CD4-positive, alpha-beta T cell (primary cell): ENCODE measurements at regions not wholly inside any gene's neighbourhood (a gene's known extent, or its start where the extent isn't known, plus 50 kb on each side); places are given as distances from the start of the nearest gene placed in this dataset.

Experiments
- ATAC-seq: fragments of 200-7000 bp; cut with Tn5 transposase; one replicate; pipeline ENCODE4 v1.10.0; 2022; ENCODE audit warnings: mild to moderate bottlenecking; ENCODE audit not compliant: poor library complexity
- CTCF ChIA-PET: fragments of 350-600 bp; sonication (Branson Sonifier 250); formaldehyde crosslinking; loops from one replicate; lab custom pipeline; 2021; ENCODE audit warnings: antibody characterized with exemption, inconsistent platforms; lab: Charles Lee
- POLR2A ChIA-PET: fragments of 350-600 bp; sonication (Branson Sonifier 250); formaldehyde crosslinking; loops from one replicate; lab custom pipeline; 2021; ENCODE audit warnings: antibody characterized with exemption, inconsistent platforms; lab: Charles Lee
- DNase-seq, 14 experiments: peaks; one replicate each; pipeline ENCODE4 v3.0.0-alpha.2; 2013 to 2020; ENCODE audit warnings: mixed read lengths in 2 of 14
- H3K27ac ChIP-seq, 2 donors: one replicate each; pipeline versions ENCODE4 v1.5.1 to v1.7.0; 2013; ENCODE audit warnings: low read length in 2 of 2, low read depth in 1 of 2, mild to moderate bottlenecking in 1 of 2
- H3K27me3 ChIP-seq, 2 experiments: 1 replicate in 1 of 2; 2 replicates in 1 of 2; pipeline versions ENCODE4 v1.6.1 to v1.7.0; 2013; ENCODE audit warnings: low read length in 2 of 2, control low read depth in 1 of 2, mild to moderate bottlenecking in 1 of 2, moderate library complexity in 1 of 2; ENCODE audit not compliant: insufficient read depth in 2 of 2, control insufficient read depth in 1 of 2
- H3K36me3 ChIP-seq: one replicate; pipeline ENCODE4 v1.6.1; 2013; ENCODE audit warnings: low read length, control low read depth; ENCODE audit not compliant: insufficient read depth
- H3K4me1 ChIP-seq: one replicate; pipeline ENCODE4 v1.6.1; 2013; ENCODE audit warnings: low read length, control low read depth; ENCODE audit not compliant: insufficient read depth
- H3K4me3 ChIP-seq: one replicate; pipeline ENCODE4 v1.5.1; 2013; ENCODE audit warnings: mild to moderate bottlenecking, low read length, moderate library complexity
- H3K9me3 ChIP-seq, 2 experiments: 1 replicate in 1 of 2; 2 replicates in 1 of 2; pipeline versions ENCODE4 v1.6.1 to v1.7.0; 2013; ENCODE audit warnings: low read length in 2 of 2, mild to moderate bottlenecking in 2 of 2, control low read depth in 1 of 2, moderate library complexity in 1 of 2; ENCODE audit not compliant: control insufficient read depth in 1 of 2, insufficient read depth in 1 of 2
- H3K27ac Mint-ChIP-seq: one replicate; pipeline ENCODE4 v1.8.0; 2020; ENCODE audit warnings: mixed read lengths
- H3K27me3 Mint-ChIP-seq: one replicate; pipeline ENCODE4 v1.8.0; 2021; ENCODE audit warnings: mixed read lengths
- H3K36me3 Mint-ChIP-seq: one replicate; pipeline ENCODE4 v1.8.0; 2021; ENCODE audit warnings: low read depth, mixed read lengths
- H3K4me1 Mint-ChIP-seq: one replicate; pipeline ENCODE4 v1.8.0; 2021; ENCODE audit warnings: low read depth, mixed read lengths
- H3K4me3 Mint-ChIP-seq: one replicate; pipeline ENCODE4 v1.8.0; 2020; ENCODE audit warnings: mild to moderate bottlenecking, mixed read lengths
- H3K9me3 Mint-ChIP-seq: one replicate; pipeline ENCODE4 v1.8.0; 2020; ENCODE audit warnings: mixed read lengths
- CTCF ChIP-seq: fragments of 200-600 bp; IDR thresholded peaks from one replicate; pipeline ENCODE4 v1.8.0; 2022; ENCODE audit warnings: antibody characterized with exemption, mild to moderate bottlenecking
- intact Hi-C, 2 experiments: fragments of 100-400 bp; cut with DNase I in 1 of 2; cut with micrococcal nuclease in 1 of 2; formaldehyde crosslinking; loops; one replicate each; pipeline versions ENCODE4 v1.15.1 to v1.9.0; 2023 to 2025; cut with DNase I, micrococcal nuclease

- TF ChIP-seq CTCF: peak; percentile 79
- no peaks in the 10 kb centered on the region for H3K36me3 ChIP-seq
- H3K27me3 ChIP-seq: peaks cover 0 to 6% of the 10 kb centered on the region in 2 experiments
- Mint-ChIP-seq H3K27ac (no peak overlapping the region), H3K9me3 (no peaks in the 10 kb centered on the region), H3K36me3 (no peaks in the 10 kb centered on the region), H3K4me3 (no peak overlapping the region), H3K27me3 (peaks cover 3% of the 10 kb centered on the region), H3K4me1 (no peaks in the 10 kb centered on the region)
- intact Hi-C loops: no loop called here
- no peak overlapping the region for H3K27ac ChIP-seq
- CTCF ChIA-PET: no interaction called here
- H3K9me3 ChIP-seq: no peaks in the 10 kb centered on the region
- H3K4me3 ChIP-seq: no peak overlapping the region
- POLR2A ChIA-PET: no interaction called here
- peak in 3 of 14 experiments; percentile 41 to 52 (median 49) for DNase-seq
- H3K4me1 ChIP-seq: no peaks in the 10 kb centered on the region
- ATAC-seq: no peak
Observed at GRCh38 chr6:168865-169455, 123.3 kb upstream of the DUSP22 start.

- Mint-ChIP-seq H3K27ac (no peak overlapping the region), H3K27me3 (peaks cover 3% of the 10 kb centered on the region), H3K36me3 (no peaks in the 10 kb centered on the region), H3K4me1 (no peaks in the 10 kb centered on the region), H3K9me3 (no peaks in the 10 kb centered on the region), H3K4me3 (no peak overlapping the region)
- DNase-seq (no peak), ATAC-seq (no peak)
- H3K4me3 ChIP-seq: no peak overlapping the region
- no peaks in the 10 kb centered on the region for H3K36me3 ChIP-seq
- ChIA-PET POLR2A (no interaction called here), CTCF (no interaction called here)
- H3K27me3 ChIP-seq: peaks cover 0 to 6% of the 10 kb centered on the region in 2 experiments
- no peaks in the 10 kb centered on the region for H3K4me1 ChIP-seq
- intact Hi-C loops: no loop called here
- no peak for TF ChIP-seq CTCF
- H3K9me3 ChIP-seq: no peaks in the 10 kb centered on the region
- no peak overlapping the region for H3K27ac ChIP-seq
Observed at GRCh38 chr6:174036-174435, 118.3 kb upstream of the DUSP22 start.

GRCh38 chr6:175680-176079 lies 116.6 kb upstream of the DUSP22 start:
- Histone ChIP-seq H3K4me1 (peaks cover 3% of the 10 kb centered on the region), H3K36me3 (no peaks in the 10 kb centered on the region), H3K27me3 (no peaks in the 10 kb centered on the region), H3K9me3 (peaks cover 0 to 9% of the 10 kb centered on the region in 2 experiments), H3K4me3 (no peak overlapping the region), H3K27ac (no peak overlapping the region)
- ATAC-seq (no peak), DNase-seq (no peak)
- H3K27me3 Mint-ChIP-seq: no peaks in the 10 kb centered on the region
- H3K4me1 Mint-ChIP-seq: peaks cover 6% of the 10 kb centered on the region
- no peak for TF ChIP-seq CTCF
- intact Hi-C loops: no loop called here
- H3K27ac Mint-ChIP-seq: no peak overlapping the region
- no peaks in the 10 kb centered on the region for H3K9me3 Mint-ChIP-seq
- ChIA-PET CTCF (no interaction called here), POLR2A (no interaction called here)
- no peak overlapping the region for H3K4me3 Mint-ChIP-seq
- no peaks in the 10 kb centered on the region for H3K36me3 Mint-ChIP-seq
